Kidney epithelial cell (primary cell): ENCODE measurements at regions not wholly inside any gene's neighbourhood (a gene's known extent, or its start where the extent isn't known, plus 50 kb on each side); places are given as distances from the start of the nearest gene placed in this dataset.
"Not testable (repeated sequence)": the region's sequence is repeated elsewhere in the genome, so short reads cannot be mapped to it uniquely, and the experiment has no call there.

Experiments used
- DNase-seq: peaks from one replicate; pipeline ENCODE4 v3.0.0-alpha.2; 2010; ENCODE audit warnings: low read depth
- H3K27me3 ChIP-seq: 2 replicates; pipeline ENCODE4 v1.6.0; 2011; ENCODE audit warnings: low read length; ENCODE audit not compliant: control insufficient read depth, insufficient read depth
- H3K36me3 ChIP-seq: 2 replicates; pipeline ENCODE4 v1.5.1; 2011; ENCODE audit warnings: low read length; ENCODE audit not compliant: control insufficient read depth, insufficient read depth
- H3K4me3 ChIP-seq: 2 replicates; pipeline ENCODE4 v1.5.1; 2011; ENCODE audit warnings: low read depth, mild to moderate bottlenecking, control low read depth, low read length

- not testable (repeated sequence) for H3K4me3 ChIP-seq, H3K27me3 ChIP-seq, DNase-seq, H3K36me3 ChIP-seq
Measured at GRCh38 chr3:195999176-195999575, 82.7 kb downstream of the TFRC start.

DNA sequence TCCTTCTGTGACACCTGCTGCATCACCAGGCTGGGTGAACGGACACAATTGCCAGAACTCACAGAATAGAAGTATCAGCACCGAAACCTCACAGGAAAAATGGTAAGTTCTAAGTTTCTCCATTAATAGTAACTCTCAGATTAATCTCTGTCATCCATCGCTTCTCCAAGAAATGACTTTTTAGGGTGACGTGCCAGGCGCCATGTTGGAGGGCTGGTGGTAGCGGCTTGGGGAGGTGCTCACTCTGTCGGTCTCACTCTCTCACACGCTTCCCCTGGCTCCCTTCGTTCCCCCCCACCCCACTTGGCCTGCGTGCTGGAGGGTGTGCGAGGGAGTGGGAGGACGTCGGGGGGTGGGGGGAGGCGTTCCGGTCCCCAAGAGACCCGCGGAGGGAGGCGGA is 85.6 kb downstream of the TFRC start:
- not testable (repeated sequence) for H3K27me3 ChIP-seq, DNase-seq, H3K36me3 ChIP-seq, H3K4me3 ChIP-seq

- DNase-seq, H3K4me3 ChIP-seq, H3K27me3 ChIP-seq, H3K36me3 ChIP-seq: not testable (repeated sequence)
Measured at GRCh38 chr3:195994343-195994742, 86.0 kb upstream of the TNK2 start.

DNA sequence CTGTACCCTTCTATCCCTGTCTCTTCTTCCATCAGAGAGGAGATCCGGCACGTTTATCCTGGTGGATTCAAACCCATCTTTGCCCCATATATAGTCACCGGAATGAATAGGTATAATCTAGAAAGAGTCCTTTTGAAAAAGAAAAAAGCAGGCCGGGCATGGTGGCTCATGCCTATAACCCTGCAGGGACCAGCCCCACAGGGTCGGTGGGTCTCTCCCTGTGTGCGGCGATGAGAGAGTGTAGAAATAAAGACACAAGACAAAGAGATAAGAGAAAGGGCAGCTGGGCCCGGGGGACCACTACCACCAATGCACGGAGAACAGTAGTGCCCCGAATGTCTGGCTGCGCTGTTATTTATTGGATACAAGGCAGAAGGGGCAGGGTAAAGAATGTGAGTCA is 85.3 kb upstream of the TNK2 start:
- H3K36me3 ChIP-seq, H3K4me3 ChIP-seq, DNase-seq, H3K27me3 ChIP-seq: not testable (repeated sequence)

GRCh38 chr3:195992956-195993595 is 84.7 kb upstream of the TNK2 start:
- not testable (repeated sequence) for H3K36me3 ChIP-seq, DNase-seq, H3K27me3 ChIP-seq, H3K4me3 ChIP-seq

- not testable (repeated sequence) for DNase-seq, H3K4me3 ChIP-seq, H3K36me3 ChIP-seq, H3K27me3 ChIP-seq
Measured at GRCh38 chr3:195991986-195992385, 83.6 kb upstream of the TNK2 start.

DNA sequence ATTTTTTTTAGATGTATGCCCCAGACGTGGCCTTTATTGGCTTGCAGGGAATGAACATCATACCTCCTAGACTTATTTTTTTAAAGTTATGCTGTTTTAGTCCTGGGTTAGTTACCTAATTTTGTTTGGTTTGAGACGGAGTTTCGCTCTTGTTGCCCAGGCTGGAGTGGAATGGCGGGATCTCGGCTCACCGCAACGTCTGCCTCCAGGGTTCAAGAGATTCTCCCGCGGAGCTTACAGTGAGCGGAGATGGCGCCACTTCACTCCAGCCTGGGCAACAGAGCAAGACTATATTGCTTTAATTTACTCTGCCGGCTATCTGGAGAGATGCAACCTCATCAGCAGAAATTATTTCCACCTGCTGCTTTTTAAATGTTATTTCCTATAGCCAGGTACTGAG is 82.9 kb upstream of the TNK2 start:
- H3K36me3 ChIP-seq, H3K27me3 ChIP-seq, H3K4me3 ChIP-seq, DNase-seq: not testable (repeated sequence)

- not testable (repeated sequence) for H3K36me3 ChIP-seq, H3K27me3 ChIP-seq, DNase-seq
- H3K4me3 ChIP-seq = peak overlapping the region; percentile 60
Measured at GRCh38 chr3:195990841-195991174, 82.5 kb upstream of the TNK2 start.

- peak overlapping the region; percentile 60 for H3K4me3 ChIP-seq
- not testable (repeated sequence) for H3K36me3 ChIP-seq, H3K27me3 ChIP-seq
- peak; percentile 4 for DNase-seq
Measured at GRCh38 chr3:195989921-195990840, 81.8 kb upstream of the TNK2 start.

- not testable (repeated sequence) for H3K27me3 ChIP-seq, DNase-seq, H3K36me3 ChIP-seq
- H3K4me3 ChIP-seq = peak overlapping the region; percentile 60
Measured at GRCh38 chr3:195989197-195989920, 81.0 kb upstream of the TNK2 start.

DNA sequence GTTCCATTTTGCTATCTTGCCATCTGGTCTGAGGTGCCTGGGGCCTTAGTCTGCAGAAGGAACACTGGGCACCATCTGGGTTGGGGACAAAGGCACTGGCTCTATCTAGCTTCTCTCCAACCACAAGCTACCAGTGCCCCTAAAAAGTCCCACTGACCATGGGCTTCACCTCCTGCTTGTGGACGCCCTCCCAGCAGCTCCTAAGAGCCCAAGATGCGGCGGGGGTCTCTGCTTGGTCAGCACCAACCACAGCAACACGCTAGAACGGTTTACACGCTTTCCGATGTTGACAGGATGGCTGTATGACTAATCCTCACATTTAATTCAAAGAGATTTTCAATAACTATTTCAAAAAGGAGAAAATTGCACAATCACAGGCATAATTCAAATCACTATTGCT is 80.4 kb upstream of the TNK2 start:
- not testable (repeated sequence) for H3K27me3 ChIP-seq, H3K36me3 ChIP-seq, H3K4me3 ChIP-seq, DNase-seq

GRCh38 chr3:195987001-195987400 is 78.7 kb upstream of the TNK2 start:
- H3K4me3 ChIP-seq, H3K27me3 ChIP-seq, H3K36me3 ChIP-seq, DNase-seq: not testable (repeated sequence)

DNA sequence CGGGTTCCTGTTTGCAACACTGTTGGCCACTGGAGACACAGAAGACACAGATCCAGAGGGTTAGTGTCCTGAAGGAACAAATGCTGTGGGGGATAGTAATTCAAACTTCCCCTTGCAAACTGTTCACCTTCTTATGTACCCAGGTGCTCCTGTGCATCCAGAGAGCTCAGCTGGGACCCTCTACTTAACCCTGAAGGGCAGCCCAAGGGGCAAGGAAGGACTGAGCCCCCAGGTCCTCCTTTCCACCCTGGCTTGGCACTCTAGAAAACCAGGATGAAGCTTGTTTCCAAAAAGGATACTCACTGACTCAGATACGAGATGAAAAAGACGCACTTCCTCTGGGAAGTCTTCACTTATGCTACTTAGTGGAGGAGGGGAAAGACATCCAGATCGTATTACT is 78.2 kb upstream of the TNK2 start:
- DNase-seq = not testable (repeated sequence)

GRCh38 chr3:195985348-195985920 is 77.1 kb upstream of the TNK2 start:
- H3K4me3 ChIP-seq, DNase-seq, H3K36me3 ChIP-seq, H3K27me3 ChIP-seq: not testable (repeated sequence)

More for the DNA sequence above, 78.2 kb upstream of the TNK2 start:
- not testable (repeated sequence) for H3K27me3 ChIP-seq, H3K36me3 ChIP-seq, H3K4me3 ChIP-seq
